Endothelial cell of umbilical vein (primary cell): ENCODE measurements at regions not wholly inside any gene's neighbourhood (a gene's known extent, or its start where the extent isn't known, plus 50 kb on each side); places are given as distances from the start of the nearest gene placed in this dataset.

ENCODE experiments used
- BruUV-seq: library from RNA; stranded (reverse); fragments of 400-500 nt; replicated peaks from 2 replicates; lab custom pipeline; 2021; lab: Mats Ljungman, UMichigan
- CTCF ChIA-PET: fragments of 300-600, 350-600 bp; sonication (Branson Sonifier 250); formaldehyde crosslinking; loops from one replicate; lab custom pipeline; 2021; ENCODE audit warnings: antibody characterized with exemption, inconsistent platforms; lab: Charles Lee
- POLR2A ChIA-PET: fragments of 300-600, 350-600 bp; sonication (Branson Sonifier 250); formaldehyde crosslinking; loops from one replicate; lab custom pipeline; 2021; ENCODE audit warnings: antibody characterized with exemption, inconsistent platforms; lab: Charles Lee
- DNase-seq: peaks from one replicate; pipeline ENCODE4 v3.0.0-alpha.2; 2011; ENCODE audit warnings: low read depth, low spot score
- FAIRE-seq: peaks from 2 replicates; lab custom pipeline; 2011; peaks lifted over from hg19 to GRCh38; lab: Jason Lieb, UNC
- H2AFZ ChIP-seq: 2 replicates; pipeline ENCODE4 v1.6.0; 2012; ENCODE audit warnings: low read depth, low read length, control low read depth, inconsistent platforms
- H3K27ac ChIP-seq: 2 replicates; pipeline ENCODE4 v1.5.1; 2011; ENCODE audit warnings: low read depth, mild to moderate bottlenecking, control low read depth, low read length, moderate library complexity; ENCODE audit not compliant: insufficient read depth
- H3K27me3 ChIP-seq, 2 experiments: 2 replicates each; pipeline versions ENCODE4 v1.6.0 to v1.6.1; 2011; ENCODE audit warnings: low read length in 2 of 2, mixed read lengths in 1 of 2; ENCODE audit not compliant: control insufficient read depth in 2 of 2, insufficient read depth in 2 of 2
- H3K36me3 ChIP-seq, 2 experiments: 2 replicates in 1 of 2; 3 replicates in 1 of 2; pipeline ENCODE4 v1.5.1; 2011; ENCODE audit warnings: low read length in 2 of 2, mild to moderate bottlenecking in 1 of 2, moderate library complexity in 1 of 2; ENCODE audit not compliant: control insufficient read depth in 2 of 2, insufficient read depth in 2 of 2; ENCODE audit errors: extremely low read depth in 1 of 2
- H3K4me1 ChIP-seq: 3 replicates; pipeline ENCODE4 v1.5.1; 2011; ENCODE audit warnings: mild to moderate bottlenecking, low read length; ENCODE audit not compliant: control insufficient read depth, insufficient read depth; ENCODE audit errors: extremely low read depth
- H3K4me2 ChIP-seq: 2 replicates; pipeline ENCODE4 v1.6.1; 2011; ENCODE audit warnings: low read length, control low read depth, mixed read lengths; ENCODE audit not compliant: insufficient read depth
- H3K4me3 ChIP-seq, 3 experiments: fragments of 200-600 bp in 1 of 3; sonication (generic), shearing (Covaris generic) in 1 of 3; replicated peaks in 1 of 3; 2 replicates each; pipeline ENCODE4 v1.5.1; 2011 to 2016; ENCODE audit warnings: control low read depth in 3 of 3, low read length in 3 of 3, mild to moderate bottlenecking in 2 of 3, inconsistent platforms in 1 of 3, low read depth in 1 of 3, moderate library complexity in 1 of 3; ENCODE audit not compliant: insufficient read depth in 1 of 3
- H3K79me2 ChIP-seq: 2 replicates; pipeline ENCODE4 v1.6.0; 2012; ENCODE audit warnings: low read length, inconsistent platforms; ENCODE audit not compliant: control insufficient read depth, insufficient read depth
- H3K9ac ChIP-seq: replicated peaks from 2 replicates; pipeline ENCODE3; 2011; ENCODE audit warnings: low read length, control low read depth; ENCODE audit not compliant: insufficient read depth; ENCODE audit errors: extremely low read depth
- H3K9me1 ChIP-seq: replicated peaks from 3 replicates; pipeline ENCODE4 v1.6.0; 2011; ENCODE audit warnings: mild to moderate bottlenecking, low read length; ENCODE audit not compliant: control insufficient read depth, insufficient read depth; ENCODE audit errors: extremely low read depth
- H3K9me3 ChIP-seq: replicated peaks from 2 replicates; pipeline ENCODE4 v1.5.1; 2012; ENCODE audit warnings: low read length, inconsistent platforms; ENCODE audit not compliant: control insufficient read depth, insufficient read depth
- H4K20me1 ChIP-seq: replicated peaks from 2 replicates; pipeline ENCODE3; 2011; ENCODE audit warnings: mild to moderate bottlenecking, low read length; ENCODE audit not compliant: control insufficient read depth, insufficient read depth; ENCODE audit errors: extremely low read depth
- CTCF ChIP-seq, 2 donors: IDR thresholded peaks; 1 replicate in 1 of 2; 2 replicates in 1 of 2; pipeline ENCODE4 v1.5.1; 2011; ENCODE audit warnings: low read length in 2 of 2, mild to moderate bottlenecking in 2 of 2, moderate library complexity in 2 of 2, control low read depth in 1 of 2, inconsistent platforms in 1 of 2, low read depth in 1 of 2; ENCODE audit not compliant: insufficient read depth in 1 of 2; ENCODE audit errors: extremely low read depth in 1 of 2
- EZH2 ChIP-seq: IDR thresholded peaks from 2 replicates; pipeline ENCODE4 v1.6.1; 2012; ENCODE audit warnings: borderline replicate concordance, low read depth, mild to moderate bottlenecking, moderate library complexity, low read length, inconsistent platforms; ENCODE audit not compliant: severe bottlenecking
- FOS ChIP-seq: IDR thresholded peaks from 2 replicates; pipeline ENCODE4 v1.6.1; 2011; ENCODE audit warnings: mild to moderate bottlenecking, low read length, moderate library complexity, borderline replicate concordance; ENCODE audit not compliant: insufficient read depth
- GATA2 ChIP-seq: IDR thresholded peaks from 2 replicates; pipeline ENCODE4 v1.7.0; 2011; ENCODE audit warnings: low read depth, mild to moderate bottlenecking, moderate library complexity, mixed read lengths, low read length; ENCODE audit not compliant: insufficient read length, insufficient read depth
- JUN ChIP-seq: IDR thresholded peaks from 2 replicates; pipeline ENCODE4 v1.6.1; 2011; ENCODE audit warnings: borderline replicate concordance, low read depth; ENCODE audit not compliant: insufficient read length, insufficient read depth
- MYC ChIP-seq: IDR thresholded peaks from one replicate; pipeline ENCODE4 v1.6.1; 2011; ENCODE audit warnings: mild to moderate bottlenecking, low read depth, low read length
- POLR2A ChIP-seq: IDR thresholded peaks from 2 replicates; pipeline ENCODE4 v1.6.1; 2012; ENCODE audit warnings: low read depth, mild to moderate bottlenecking, control low read depth, low read length
- POLR2AphosphoS5 ChIP-seq: IDR thresholded peaks from 2 replicates; pipeline ENCODE4 v1.6.1; 2012; ENCODE audit warnings: low read depth, mild to moderate bottlenecking, control low read depth, low read length, moderate library complexity; ENCODE audit not compliant: insufficient read depth
- dilution Hi-C: fragments of 300-500 bp; cut with MboI; formaldehyde crosslinking; loops from one replicate; pipeline ENCODE4 v1.15.0; 2019; ENCODE audit warnings: low sequenced_read_pairs; ENCODE audit not compliant: extremely low pct_ligation_motif_present
- intact Hi-C: fragments of 100-400 bp; cut with micrococcal nuclease; formaldehyde crosslinking; loops from one replicate; pipeline ENCODE4 v1.10.0; 2022

GRCh38 chr13:39253774-39254173, 215.5 kb downstream of the NHLRC3 start:
- intact Hi-C loops (no loop called here), dilution Hi-C loops (no loop called here)
- Histone ChIP-seq H3K9me1 (no peaks in the 10 kb centered on the region), H4K20me1 (no peaks in the 10 kb centered on the region), H3K9me3 (no peaks in the 10 kb centered on the region), H2AFZ (no peak overlapping the region), H3K4me2 (no peak overlapping the region), H3K27ac (no peak overlapping the region), H3K4me3 (no peak overlapping the region), H3K9ac (no peak overlapping the region), H3K27me3 (peaks cover 0 to 3% of the 10 kb centered on the region in 2 experiments), H3K36me3 (no peaks in the 10 kb centered on the region), H3K79me2 (no peaks in the 10 kb centered on the region), H3K4me1 (no peaks in the 10 kb centered on the region)
- CTCF ChIA-PET: interaction anchor here (1.4 to 2.6 kb wide), 2 partner anchors 9 to 358 kb away, joined by 4 to 12 read pairs; no protein-coding TSS in a partner anchor
- POLR2A ChIA-PET: no interaction called here
- TF ChIP-seq POLR2A (no peak), FOS (no peak), EZH2 (no peak), CTCF (IDR thresholded peaks at IDR 0.05; ENCODE audit: extremely low read depth in 1 of 2, insufficient read depth in 1 of 2, low read depth in 1 of 2, low read length in 2 of 2) (no peak), POLR2AphosphoS5 (no peak), GATA2 (no peak), JUN (no peak), MYC (no peak)
- no TSS peak for BruUV-seq
- FAIRE-seq: no peak
- DNase-seq: no peak
